Cardiac fibroblast (primary cell): ENCODE measurements at regions not wholly inside any gene's neighbourhood (a gene's known extent, or its start where the extent isn't known, plus 50 kb on each side); places are given as distances from the start of the nearest gene placed in this dataset.

ENCODE experiments used
- DNase-seq, 2 donors: peaks; one replicate each; pipeline versions ENCODE4 v3.0.0 to v3.0.0-alpha.2; 2010; ENCODE audit warnings: low read depth in 2 of 2
- H3K4me3 ChIP-seq, 2 donors: replicated peaks in 1 of 2; 1 replicate in 1 of 2; 2 replicates in 1 of 2; pipeline ENCODE4 v1.5.1; 2011; ENCODE audit warnings: low read depth in 2 of 2, low read length in 2 of 2, mild to moderate bottlenecking in 2 of 2, moderate library complexity in 1 of 2
- CTCF ChIP-seq: IDR thresholded peaks from one replicate; pipeline ENCODE4 v1.5.1; 2011; ENCODE audit warnings: low read depth, mild to moderate bottlenecking, low read length, inconsistent platforms

GRCh38 chr5:82363524-82363923 lies 85.4 kb upstream of the RPS23 start:
- TF ChIP-seq CTCF, result no peak
- H3K4me3 ChIP-seq, result no peak overlapping the region
- no peak for DNase-seq

- no peak for TF ChIP-seq CTCF
- no peak for DNase-seq
- H3K4me3 ChIP-seq, result no peak overlapping the region
Observed at GRCh38 chr5:82362636-82363035, 84.5 kb upstream of the RPS23 start.

- H3K4me3 ChIP-seq, result no peak overlapping the region
- no peak for DNase-seq
- no peak for TF ChIP-seq CTCF
Observed at GRCh38 chr5:82360022-82360421, 81.9 kb upstream of the RPS23 start.

- no peak overlapping the region for H3K4me3 ChIP-seq
- TF ChIP-seq CTCF, result no peak
- DNase-seq, result peak; percentile 48 to 67
Observed at GRCh38 chr5:82359272-82359671, 81.1 kb upstream of the RPS23 start.

- no peak for TF ChIP-seq CTCF
- DNase-seq, result peak; percentile 56 to 81
- H3K4me3 ChIP-seq, result no peak overlapping the region
Observed at GRCh38 chr5:82358457-82358856, 80.3 kb upstream of the RPS23 start.

GRCh38 chr5:82356808-82357671 lies 78.9 kb upstream of the RPS23 start:
- no peak for TF ChIP-seq CTCF
- no peak overlapping the region for H3K4me3 ChIP-seq
- peak; percentile 94 to 99 for DNase-seq
